IMR-90 (cell line): ENCODE measurements at regions not wholly inside any gene's neighbourhood (a gene's known extent, or its start where the extent isn't known, plus 50 kb on each side); places are given as distances from the start of the nearest gene placed in this dataset.

Experiments
- ATAC-seq: fragments of 200-7000 bp; cut with Tn5 transposase; 2 replicates; pipeline ENCODE4 v1.9.1; 2020; ENCODE audit warnings: low read depth, mild to moderate bottlenecking, moderate library complexity
- BruUV-seq: library from RNA; stranded (reverse); fragments of 400-500 nt; replicated peaks from 2 replicates; lab custom pipeline; 2021; lab: Mats Ljungman, UMichigan
- CTCF ChIA-PET: fragments of 300-600 bp; formaldehyde crosslinking; extraction: SDS; loops from one replicate; lab custom pipeline; 2021; ENCODE audit warnings: antibody characterized with exemption; lab: Yijun Ruan, JAX
- POLR2A ChIA-PET: fragments of 300-600 bp; sonication (Branson Sonifier 250); formaldehyde crosslinking; loops from one replicate; lab custom pipeline; 2022; ENCODE audit warnings: antibody characterized with exemption; ENCODE audit not compliant: unreplicated experiment; lab: Charles Lee
- DNase-seq: peaks from one replicate; pipeline ENCODE4 v3.0.0; 2013
- H2AFZ ChIP-seq: replicated peaks from 2 replicates; pipeline ENCODE3; 2013; ENCODE audit warnings: low read length, mild to moderate bottlenecking; ENCODE audit not compliant: poor library complexity
- H2AK5ac ChIP-seq: 2 replicates; pipeline ENCODE4 v1.6.1; 2013; ENCODE audit warnings: low read depth, low read length, inconsistent platforms
- H2AK9ac ChIP-seq: replicated peaks from 2 replicates; pipeline ENCODE3; 2013; ENCODE audit warnings: mild to moderate bottlenecking, low read depth, low read length, moderate library complexity; ENCODE audit not compliant: poor library complexity
- H2BK120ac ChIP-seq: 2 replicates; pipeline ENCODE4 v1.6.1; 2013; ENCODE audit warnings: low read depth, low read length, inconsistent platforms
- H2BK15ac ChIP-seq: 3 replicates; pipeline ENCODE4 v1.6.1; 2013; ENCODE audit warnings: low read depth, low read length, inconsistent platforms
- H2BK20ac ChIP-seq: 2 replicates; pipeline ENCODE4 v1.6.1; 2013; ENCODE audit warnings: low read depth, mild to moderate bottlenecking, inconsistent platforms, low read length, moderate library complexity
- H2BK5ac ChIP-seq: 2 replicates; pipeline ENCODE4 v1.6.1; 2013; ENCODE audit warnings: mild to moderate bottlenecking, low read depth, low read length, inconsistent platforms; ENCODE audit not compliant: poor library complexity, severe bottlenecking
- H3K14ac ChIP-seq: replicated peaks from 2 replicates; pipeline ENCODE4 v1.6.1; 2013; ENCODE audit warnings: low read depth, low read length, inconsistent platforms
- H3K18ac ChIP-seq: 2 replicates; pipeline ENCODE4 v1.6.1; 2013; ENCODE audit warnings: low read depth, low read length, control low read depth
- H3K23ac ChIP-seq: 2 replicates; pipeline ENCODE4 v1.6.1; 2013; ENCODE audit warnings: low read depth, low read length, inconsistent platforms
- H3K27ac ChIP-seq: 2 replicates; pipeline ENCODE4 v1.5.1; 2013; ENCODE audit warnings: mild to moderate bottlenecking, control low read depth, low read length; ENCODE audit not compliant: insufficient read depth
- H3K27me3 ChIP-seq: 2 replicates; pipeline ENCODE4 v1.6.1; 2013; ENCODE audit warnings: low read length; ENCODE audit not compliant: control insufficient read depth, insufficient read depth
- H3K36me3 ChIP-seq: 2 replicates; pipeline ENCODE4 v1.6.1; 2013; ENCODE audit warnings: low read length, mixed read lengths; ENCODE audit not compliant: control insufficient read depth, insufficient read depth
- H3K4ac ChIP-seq: 2 replicates; pipeline ENCODE4 v1.6.1; 2013; ENCODE audit warnings: low read depth, low read length, inconsistent platforms
- H3K4me1 ChIP-seq: 2 replicates; pipeline ENCODE4 v1.6.1; 2013; ENCODE audit warnings: low read length, mixed read lengths; ENCODE audit not compliant: control insufficient read depth, insufficient read depth
- H3K4me2 ChIP-seq: 2 replicates; pipeline ENCODE4 v1.6.1; 2013; ENCODE audit warnings: low read depth, mild to moderate bottlenecking, control low read depth, low read length, moderate library complexity
- H3K4me3 ChIP-seq: 2 replicates; pipeline ENCODE4 v1.5.1; 2013; ENCODE audit warnings: low read depth, mild to moderate bottlenecking, control low read depth, low read length, moderate library complexity; ENCODE audit not compliant: insufficient read depth
- H3K56ac ChIP-seq: 2 replicates; pipeline ENCODE4 v1.6.1; 2013; ENCODE audit warnings: low read length, inconsistent platforms; ENCODE audit not compliant: insufficient read depth; ENCODE audit errors: extremely low read depth
- H3K79me1 ChIP-seq, 2 experiments: 2 replicates each; pipeline ENCODE4 v1.6.1; 2013; ENCODE audit warnings: low read length in 2 of 2, inconsistent platforms in 1 of 2, low read depth in 1 of 2
- H3K9ac ChIP-seq: 2 replicates; pipeline ENCODE4 v1.6.1; 2013; ENCODE audit warnings: low read depth, low read length, control low read depth
- H3K9me1 ChIP-seq: 2 replicates; pipeline ENCODE4 v1.6.1; 2013; ENCODE audit warnings: low read length, inconsistent platforms; ENCODE audit not compliant: insufficient read depth
- H3K9me3 ChIP-seq: 2 replicates; pipeline ENCODE4 v1.6.1; 2013; ENCODE audit warnings: low read length; ENCODE audit not compliant: control insufficient read depth, insufficient read depth
- H4K20me1 ChIP-seq: 2 replicates; pipeline ENCODE4 v1.6.1; 2013; ENCODE audit warnings: low read length, inconsistent platforms; ENCODE audit not compliant: insufficient read depth
- H4K5ac ChIP-seq: 2 replicates; pipeline ENCODE4 v1.6.1; 2013; ENCODE audit warnings: mild to moderate bottlenecking, low read depth, low read length, control low read depth
- H4K8ac ChIP-seq, 2 experiments: 2 replicates each; pipeline ENCODE4 v1.6.1; 2013; ENCODE audit warnings: low read depth in 2 of 2, low read length in 2 of 2, control low read depth in 1 of 2, inconsistent platforms in 1 of 2
- H4K91ac ChIP-seq: 2 replicates; pipeline ENCODE4 v1.6.1; 2013; ENCODE audit warnings: low read depth, low read length, inconsistent platforms; ENCODE audit not compliant: insufficient read depth
- MAFK ChIP-seq: IDR thresholded peaks from 2 replicates; pipeline ENCODE4 v1.6.1; 2012; ENCODE audit warnings: low read depth, low read length, improper control_type of control experiment
- MXI1 ChIP-seq: IDR thresholded peaks from 2 replicates; pipeline ENCODE4 v1.6.1; 2012; ENCODE audit warnings: low read depth, mild to moderate bottlenecking, low read length, moderate library complexity, borderline replicate concordance
- WGBS, 2 experiments: methylation state at CpG; one replicate each; pipeline versions ENCODE4 v1.1.5 to v1.1.7; 2013; ENCODE audit warnings: missing lambda C conversion rate in 2 of 2; ENCODE audit not compliant: insufficient read length in 1 of 2; ENCODE audit errors: extremely low coverage in 2 of 2; 5-methylcytosine and 5-hydroxymethylcytosine counted together
- dilution Hi-C: fragments of 300-500 bp; cut with HindIII; formaldehyde crosslinking; loops from one replicate; pipeline ENCODE4 v1.14.3; 2018; ENCODE audit warnings: low sequenced_read_pairs; ENCODE audit not compliant: unreplicated experiment
- in situ Hi-C: fragments of 300-500 bp; cut with MboI; formaldehyde crosslinking; loops from 3 replicates; pipeline ENCODE4 v1.14.3; 2019; ENCODE audit warnings: low sequenced_read_pairs, inconsistent platforms, mixed read lengths
- intact Hi-C: fragments of 100-400 bp; cut with micrococcal nuclease; formaldehyde crosslinking; loops from 2 replicates; pipeline ENCODE4 v1.10.0; 2022
- TF ChIP-seq, protein P1 (sequence below): fragments of 150-350 bp; IDR thresholded peaks from 2 replicates; pipeline ENCODE4 v1.6.1; 2016; ENCODE audit warnings: low read depth, mild to moderate bottlenecking, low read length, moderate library complexity, borderline replicate concordance

DNA sequence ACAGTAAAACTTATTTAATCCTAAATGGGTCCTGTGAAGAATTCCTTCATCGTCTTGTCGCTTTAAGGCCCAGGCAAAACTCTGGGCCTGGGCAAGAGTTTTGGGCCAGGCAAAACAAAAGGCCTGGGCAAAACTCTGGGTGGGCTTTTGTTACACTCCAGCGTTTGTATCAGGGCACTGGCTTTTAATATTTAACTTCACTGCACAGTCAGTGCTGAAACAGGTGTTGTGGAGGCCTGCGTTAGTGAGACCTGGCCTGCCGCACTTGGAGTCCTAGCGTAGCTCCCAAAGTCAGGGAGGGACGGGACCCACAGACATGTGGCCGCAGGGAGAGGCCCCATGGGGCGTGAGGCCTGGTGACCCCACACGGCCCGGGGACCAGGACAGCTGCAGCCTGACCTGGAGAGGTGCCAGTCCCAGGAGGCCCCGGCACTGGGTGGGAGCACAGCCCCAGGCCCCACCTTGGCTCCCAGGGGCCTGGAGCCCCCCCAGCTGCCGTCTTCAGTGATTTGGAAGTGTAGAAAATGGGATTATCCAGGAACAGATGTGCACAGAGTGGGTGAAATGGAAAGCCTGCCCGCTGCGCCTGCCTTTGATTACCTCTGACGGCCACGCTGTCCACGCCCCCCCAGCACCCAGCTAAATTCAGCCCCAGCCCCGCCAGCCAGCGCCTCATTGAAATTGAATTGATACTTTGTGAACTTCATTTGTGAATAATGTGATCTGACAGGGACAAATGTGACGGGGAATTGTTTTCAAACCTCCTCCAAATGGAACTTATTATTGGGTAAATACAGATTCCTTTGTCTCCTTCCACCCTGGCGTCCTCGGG is 132.9 kb upstream of the NKX1-1 start:
- no peak overlapping the region for H4K91ac ChIP-seq
- H3K56ac ChIP-seq: no peak overlapping the region
- WGBS, 2 experiments: 62% methylated on average over 10 of the region's 23 CpGs; no CpG with 5 or more reads in 1 of the 2 experiments
- no peaks in the 10 kb centered on the region for H3K4me1 ChIP-seq
- no peak overlapping the region for H2AK9ac ChIP-seq
- H2BK120ac ChIP-seq: no peak overlapping the region
- no peak overlapping the region for H3K4me3 ChIP-seq
- TF ChIP-seq MAFK (no peak), MXI1 (no peak)
- TF ChIP-seq, protein P1, sequence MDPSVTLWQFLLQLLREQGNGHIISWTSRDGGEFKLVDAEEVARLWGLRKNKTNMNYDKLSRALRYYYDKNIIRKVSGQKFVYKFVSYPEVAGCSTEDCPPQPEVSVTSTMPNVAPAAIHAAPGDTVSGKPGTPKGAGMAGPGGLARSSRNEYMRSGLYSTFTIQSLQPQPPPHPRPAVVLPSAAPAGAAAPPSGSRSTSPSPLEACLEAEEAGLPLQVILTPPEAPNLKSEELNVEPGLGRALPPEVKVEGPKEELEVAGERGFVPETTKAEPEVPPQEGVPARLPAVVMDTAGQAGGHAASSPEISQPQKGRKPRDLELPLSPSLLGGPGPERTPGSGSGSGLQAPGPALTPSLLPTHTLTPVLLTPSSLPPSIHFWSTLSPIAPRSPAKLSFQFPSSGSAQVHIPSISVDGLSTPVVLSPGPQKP: no peak
- H3K18ac ChIP-seq: no peak overlapping the region
- peaks cover 26% of the 10 kb centered on the region; the same call in 1 of the 2 replicates for H3K27me3 ChIP-seq
- H4K20me1 ChIP-seq: no peaks in the 10 kb centered on the region
- intact Hi-C loops: no loop called here
- no peak overlapping the region for H2AK5ac ChIP-seq
- no peak overlapping the region for H3K9ac ChIP-seq
- H3K79me1 ChIP-seq: no peaks in the 10 kb centered on the region
- H3K9me1 ChIP-seq: no peaks in the 10 kb centered on the region
- no peaks in the 10 kb centered on the region for H3K36me3 ChIP-seq
- H4K5ac ChIP-seq: no peak overlapping the region
- H2BK5ac ChIP-seq: no peak overlapping the region
- H3K4ac ChIP-seq: no peak overlapping the region
- H2AFZ ChIP-seq: no peak overlapping the region
- H2BK20ac ChIP-seq: no peak overlapping the region
- H3K14ac ChIP-seq: no peak overlapping the region
- in situ Hi-C loops: no loop called here
- no peak for ATAC-seq
- CTCF ChIA-PET: no interaction called here
- H3K27ac ChIP-seq: no peak overlapping the region
- no peak for DNase-seq
- H4K8ac ChIP-seq: no peak overlapping the region
- H3K9me3 ChIP-seq: no peaks in the 10 kb centered on the region
- POLR2A ChIA-PET: no interaction called here
- BruUV-seq: no TSS peak
- no peak overlapping the region for H2BK15ac ChIP-seq
- dilution Hi-C loops: no loop called here
- H3K23ac ChIP-seq: no peak overlapping the region
- no peak overlapping the region for H3K4me2 ChIP-seq
